ENCODE measurements at regions not wholly inside any gene's neighbourhood (a gene's known extent, or its start where the extent isn't known, plus 50 kb on each side); places are given as distances from the start of the nearest gene placed in this dataset.

- Histone ChIP-seq H3K4me1 (ENCODE audit: control insufficient read depth in 2 of 2, insufficient read depth in 2 of 2, low read length in 2 of 2) (no peaks in the 10 kb centered on the region), H3K9me3 (ENCODE audit: control insufficient read depth in 2 of 2, insufficient read depth in 1 of 2, low read length in 1 of 2) (no peaks in the 10 kb centered on the region), H3K4me3 (ENCODE audit: low read length in 2 of 2) (no peak overlapping the region), H3K27ac (ENCODE audit: low read depth in 1 of 2, low read length in 1 of 2) (no peak overlapping the region), H3K27me3 (ENCODE audit: control insufficient read depth in 2 of 2, insufficient read depth in 1 of 2, low read length in 1 of 2) (no peaks in the 10 kb centered on the region), H3K36me3 (ENCODE audit: control insufficient read depth in 2 of 2, insufficient read depth in 2 of 2, low read length in 1 of 2) (no peaks in the 10 kb centered on the region)
- no peak for DNase-seq (ENCODE audit: low read depth in 6 of 9, low spot score in 9 of 9)
- 95% methylated on average over 1 of the region's 1 CpG for WGBS
Measured at GRCh38 chr6:139856562-139856961, 482.1 kb upstream of the CITED2 start.

DNA sequence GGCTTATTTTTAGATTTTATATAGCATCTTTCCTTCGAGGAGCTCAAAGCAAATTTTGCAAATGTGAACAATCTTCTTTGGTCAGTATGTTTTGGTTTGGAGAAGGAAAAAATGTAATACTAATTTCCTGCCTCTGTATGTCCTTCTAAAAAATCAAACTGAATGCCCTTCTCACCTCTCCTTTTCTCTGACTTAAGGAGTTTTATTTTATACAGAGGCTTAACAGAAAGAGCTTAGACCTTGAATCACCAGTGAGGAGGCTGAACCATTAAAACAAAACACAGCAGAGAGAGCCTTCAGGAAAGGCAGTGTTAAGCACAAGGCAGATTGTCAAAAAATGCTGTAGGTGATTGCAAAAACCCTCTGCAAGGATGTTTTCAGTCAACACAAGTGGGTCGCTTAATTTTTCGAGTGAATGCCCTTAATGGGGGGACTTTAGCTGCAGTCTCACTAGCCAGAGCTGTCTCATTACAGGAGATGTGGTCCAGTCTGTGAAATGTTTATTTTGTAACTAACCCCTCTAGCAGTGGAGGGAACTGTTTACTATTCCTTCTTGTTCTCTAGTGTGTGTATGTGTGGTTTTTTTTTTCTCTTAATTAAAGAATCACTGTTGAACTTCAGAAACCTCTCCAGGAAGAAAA lies 481.3 kb upstream of the CITED2 start:
- Histone ChIP-seq H3K9me3 (ENCODE audit: control insufficient read depth in 2 of 2, insufficient read depth in 1 of 2, low read length in 1 of 2) (no peaks in the 10 kb centered on the region), H3K27ac (ENCODE audit: low read depth in 1 of 2, low read length in 1 of 2) (no peak overlapping the region), H3K36me3 (ENCODE audit: control insufficient read depth in 2 of 2, insufficient read depth in 2 of 2, low read length in 1 of 2) (no peaks in the 10 kb centered on the region), H3K27me3 (ENCODE audit: control insufficient read depth in 2 of 2, insufficient read depth in 1 of 2, low read length in 1 of 2) (no peaks in the 10 kb centered on the region), H3K4me3 (ENCODE audit: low read length in 2 of 2) (no peak overlapping the region), H3K4me1 (ENCODE audit: control insufficient read depth in 2 of 2, insufficient read depth in 2 of 2, low read length in 2 of 2) (no peaks in the 10 kb centered on the region)
- WGBS: 76% methylated on average over 3 of the region's 3 CpGs
- DNase-seq (ENCODE audit: low read depth in 6 of 9, low spot score in 9 of 9): no peak

- no peaks in the 10 kb centered on the region for H3K36me3 ChIP-seq (ENCODE audit: control insufficient read depth in 2 of 2, insufficient read depth in 2 of 2, low read length in 1 of 2)
- WGBS: 94% methylated on average over 3 of the region's 3 CpGs
- no peak for DNase-seq (ENCODE audit: low read depth in 6 of 9, low spot score in 9 of 9)
- no peaks in the 10 kb centered on the region for H3K4me1 ChIP-seq (ENCODE audit: control insufficient read depth in 2 of 2, insufficient read depth in 2 of 2, low read length in 2 of 2)
- H3K27ac ChIP-seq (ENCODE audit: low read depth in 1 of 2, low read length in 1 of 2): no peak overlapping the region
- H3K4me3 ChIP-seq (ENCODE audit: low read length in 2 of 2): no peak overlapping the region
- H3K9me3 ChIP-seq (ENCODE audit: control insufficient read depth in 2 of 2, insufficient read depth in 1 of 2, low read length in 1 of 2): no peaks in the 10 kb centered on the region
- H3K27me3 ChIP-seq (ENCODE audit: control insufficient read depth in 2 of 2, insufficient read depth in 1 of 2, low read length in 1 of 2): no peaks in the 10 kb centered on the region
Measured at GRCh38 chr6:139853302-139853992, 479.0 kb upstream of the CITED2 start.

- Histone ChIP-seq H3K36me3 (ENCODE audit: control insufficient read depth in 2 of 2, insufficient read depth in 2 of 2, low read length in 1 of 2) (no peaks in the 10 kb centered on the region), H3K9me3 (ENCODE audit: control insufficient read depth in 2 of 2, insufficient read depth in 1 of 2, low read length in 1 of 2) (no peaks in the 10 kb centered on the region), H3K27me3 (ENCODE audit: control insufficient read depth in 2 of 2, insufficient read depth in 1 of 2, low read length in 1 of 2) (no peaks in the 10 kb centered on the region), H3K27ac (ENCODE audit: low read depth in 1 of 2, low read length in 1 of 2) (no peak overlapping the region), H3K4me1 (ENCODE audit: control insufficient read depth in 2 of 2, insufficient read depth in 2 of 2, low read length in 2 of 2) (no peaks in the 10 kb centered on the region), H3K4me3 (ENCODE audit: low read length in 2 of 2) (no peak overlapping the region)
- WGBS: 96% methylated on average over 9 of the region's 9 CpGs
- DNase-seq (ENCODE audit: low read depth in 6 of 9, low spot score in 9 of 9): no peak
Measured at GRCh38 chr6:139852488-139853140, 478.2 kb upstream of the CITED2 start.

DNA sequence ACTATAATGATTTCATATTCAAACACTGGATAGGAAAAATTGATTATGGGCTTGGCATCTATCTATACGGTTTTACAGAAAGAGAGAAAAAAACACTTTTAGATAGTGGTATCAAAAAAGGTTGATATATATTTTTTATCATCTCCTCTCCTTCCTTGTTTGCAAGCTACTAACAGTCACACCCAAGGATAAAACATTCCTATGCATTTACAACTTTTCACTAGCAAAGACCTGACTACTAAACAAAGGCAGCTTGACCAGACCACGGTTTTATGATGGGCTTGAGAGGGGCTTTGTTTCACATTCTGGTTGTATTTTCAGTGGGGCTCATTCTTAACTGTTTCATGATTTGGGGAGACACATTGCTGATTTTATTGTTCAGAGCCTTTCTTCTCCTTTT lies 477.6 kb upstream of the CITED2 start:
- H3K36me3 ChIP-seq (ENCODE audit: control insufficient read depth in 2 of 2, insufficient read depth in 2 of 2, low read length in 1 of 2): no peaks in the 10 kb centered on the region
- no peak for DNase-seq (ENCODE audit: low read depth in 6 of 9, low spot score in 9 of 9)

DNA sequence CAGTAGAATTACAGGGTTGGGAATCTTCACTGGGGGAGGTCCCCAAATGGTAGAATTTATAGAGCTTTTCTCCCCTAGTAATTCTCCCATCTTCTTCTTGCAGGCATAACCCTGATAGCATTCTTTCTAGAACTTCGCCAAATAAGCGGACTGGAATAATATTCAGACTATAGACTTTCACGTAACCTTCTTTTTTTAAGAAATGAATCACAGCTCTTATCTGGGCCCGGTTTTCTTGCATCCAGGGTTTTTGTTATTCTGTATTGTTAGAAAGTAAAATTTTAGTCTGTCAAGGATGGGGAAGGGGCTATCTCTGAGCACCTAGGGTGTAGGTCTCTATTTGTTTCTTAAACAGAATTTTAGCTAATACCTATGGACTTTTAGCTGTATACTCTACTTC lies 476.8 kb upstream of the CITED2 start:
- H3K4me1 ChIP-seq (ENCODE audit: control insufficient read depth in 2 of 2, insufficient read depth in 2 of 2, low read length in 2 of 2): no peaks in the 10 kb centered on the region
- no peaks in the 10 kb centered on the region for H3K9me3 ChIP-seq (ENCODE audit: control insufficient read depth in 2 of 2, insufficient read depth in 1 of 2, low read length in 1 of 2)
- H3K4me3 ChIP-seq (ENCODE audit: low read length in 2 of 2): no peak overlapping the region
- WGBS: 74% methylated on average over 4 of the region's 4 CpGs
- H3K27me3 ChIP-seq (ENCODE audit: control insufficient read depth in 2 of 2, insufficient read depth in 1 of 2, low read length in 1 of 2): no peaks in the 10 kb centered on the region
- no peaks in the 10 kb centered on the region for H3K36me3 ChIP-seq (ENCODE audit: control insufficient read depth in 2 of 2, insufficient read depth in 2 of 2, low read length in 1 of 2)
- no peak overlapping the region for H3K27ac ChIP-seq (ENCODE audit: low read depth in 1 of 2, low read length in 1 of 2)
- DNase-seq (ENCODE audit: low read depth in 6 of 9, low spot score in 9 of 9): no peak

More for the DNA sequence above, 477.6 kb upstream of the CITED2 start:
- no peaks in the 10 kb centered on the region for H3K4me1 ChIP-seq (ENCODE audit: control insufficient read depth in 2 of 2, insufficient read depth in 2 of 2, low read length in 2 of 2)
- H3K27ac ChIP-seq (ENCODE audit: low read depth in 1 of 2, low read length in 1 of 2): no peak overlapping the region
- H3K27me3 ChIP-seq (ENCODE audit: control insufficient read depth in 2 of 2, insufficient read depth in 1 of 2, low read length in 1 of 2): no peaks in the 10 kb centered on the region
- WGBS: 95% methylated on average over 2 of the region's 2 CpGs
- H3K9me3 ChIP-seq (ENCODE audit: control insufficient read depth in 2 of 2, insufficient read depth in 1 of 2, low read length in 1 of 2): no peaks in the 10 kb centered on the region
- H3K4me3 ChIP-seq (ENCODE audit: low read length in 2 of 2): no peak overlapping the region

GRCh38 chr6:139850512-139850911 lies 476.1 kb upstream of the CITED2 start:
- Histone ChIP-seq H3K9me3 (ENCODE audit: control insufficient read depth in 2 of 2, insufficient read depth in 1 of 2, low read length in 1 of 2) (no peaks in the 10 kb centered on the region), H3K27ac (ENCODE audit: low read depth in 1 of 2, low read length in 1 of 2) (no peak overlapping the region), H3K4me1 (ENCODE audit: control insufficient read depth in 2 of 2, insufficient read depth in 2 of 2, low read length in 2 of 2) (no peaks in the 10 kb centered on the region), H3K36me3 (ENCODE audit: control insufficient read depth in 2 of 2, insufficient read depth in 2 of 2, low read length in 1 of 2) (no peaks in the 10 kb centered on the region), H3K27me3 (ENCODE audit: control insufficient read depth in 2 of 2, insufficient read depth in 1 of 2, low read length in 1 of 2) (no peaks in the 10 kb centered on the region), H3K4me3 (ENCODE audit: low read length in 2 of 2) (no peak overlapping the region)
- DNase-seq (ENCODE audit: low read depth in 6 of 9, low spot score in 9 of 9): no peak
- 97% methylated on average over 2 of the region's 2 CpGs for WGBS

DNA sequence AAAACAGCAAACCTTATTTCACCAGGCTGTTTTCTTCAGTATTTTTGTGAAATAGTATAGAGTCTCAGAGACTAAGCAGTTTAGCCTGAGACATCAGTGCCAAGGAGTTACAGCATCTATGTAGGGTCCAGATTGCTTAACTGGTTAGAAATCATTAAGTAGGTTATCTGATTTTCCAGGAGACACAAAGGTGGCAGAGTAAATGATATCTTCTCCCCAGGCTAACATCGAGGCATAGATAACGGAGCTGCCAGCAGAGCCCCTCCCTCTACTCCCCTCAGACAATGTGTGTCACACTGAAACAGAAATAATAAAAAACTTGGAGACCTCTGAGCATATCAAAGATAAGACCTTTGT lies 473.0 kb upstream of the CITED2 start:
- 66% methylated on average over 2 of the region's 2 CpGs for whole genome bisulfite sequencing
- no peak overlapping the region for H3K27ac ChIP-seq (ENCODE audit: low read depth in 1 of 2, low read length in 1 of 2)
- H3K4me1 ChIP-seq (ENCODE audit: control insufficient read depth in 2 of 2, insufficient read depth in 2 of 2, low read length in 2 of 2): no peaks in the 10 kb centered on the region
- no peak overlapping the region for H3K4me3 ChIP-seq (ENCODE audit: low read length in 2 of 2)
- H3K27me3 ChIP-seq (ENCODE audit: control insufficient read depth in 2 of 2, insufficient read depth in 1 of 2, low read length in 1 of 2): no peaks in the 10 kb centered on the region
- no peaks in the 10 kb centered on the region for H3K9me3 ChIP-seq (ENCODE audit: control insufficient read depth in 2 of 2, insufficient read depth in 1 of 2, low read length in 1 of 2)
- DNase-seq (ENCODE audit: low read depth in 6 of 9, low spot score in 9 of 9): no peak
- H3K36me3 ChIP-seq (ENCODE audit: control insufficient read depth in 2 of 2, insufficient read depth in 2 of 2, low read length in 1 of 2): no peaks in the 10 kb centered on the region

Data from thymus (tissue), 11 donors.